Fibroblast of the aortic adventitia (primary cell): ENCODE measurements at regions not wholly inside any gene's neighbourhood (a gene's known extent, or its start where the extent isn't known, plus 50 kb on each side); places are given as distances from the start of the nearest gene placed in this dataset.

ENCODE experiments used
- DNase-seq: peaks from one replicate; pipeline ENCODE4 v3.0.0-alpha.2; 2010; ENCODE audit warnings: low read depth
- H3K4me3 ChIP-seq: 2 replicates; pipeline ENCODE4 v1.5.1; 2011; ENCODE audit warnings: low read depth, mild to moderate bottlenecking, control low read depth, low read length, moderate library complexity
- CTCF ChIP-seq: IDR thresholded peaks from 2 replicates; pipeline ENCODE4 v1.5.1; 2011; ENCODE audit warnings: mild to moderate bottlenecking, low read length, control low read depth, inconsistent platforms; ENCODE audit not compliant: insufficient read depth

- DNase-seq, result peak; percentile 0
- no peak overlapping the region for H3K4me3 ChIP-seq
Measured at GRCh38 chr6:8530785-8531435, 95.6 kb upstream of the SLC35B3 start.

DNA sequence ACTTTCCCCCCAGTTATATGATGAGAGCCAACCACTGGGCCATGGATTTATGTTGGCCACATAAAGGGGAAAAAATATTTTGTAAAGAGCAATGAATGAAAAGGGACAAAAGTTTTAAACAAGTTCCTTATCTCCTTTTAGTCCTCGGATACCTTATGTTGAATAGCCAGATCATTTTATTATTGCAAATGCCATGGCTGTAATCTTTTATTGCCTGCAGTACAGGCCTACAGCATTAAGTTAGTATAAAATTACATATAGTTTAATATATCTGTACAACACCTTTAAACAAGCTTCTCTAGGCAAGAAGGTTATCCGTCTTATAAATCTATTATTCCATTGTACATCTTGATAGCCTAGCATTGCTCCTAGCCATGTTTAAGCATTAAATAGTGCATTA lies 93.9 kb upstream of the SLC35B3 start:
- no peak for TF ChIP-seq CTCF
- no peak overlapping the region for H3K4me3 ChIP-seq
- DNase-seq, result no peak

More at GRCh38 chr6:8530785-8531435, 95.6 kb upstream of the SLC35B3 start:
- TF ChIP-seq CTCF, result no peak

GRCh38 chr6:8527818-8528217 lies 92.5 kb upstream of the SLC35B3 start:
- no peak for DNase-seq
- TF ChIP-seq CTCF, result no peak
- H3K4me3 ChIP-seq, result no peak overlapping the region

GRCh38 chr6:8526624-8527023 lies 91.3 kb upstream of the SLC35B3 start:
- DNase-seq, result no peak
- H3K4me3 ChIP-seq, result no peak overlapping the region
- no peak for TF ChIP-seq CTCF

DNA sequence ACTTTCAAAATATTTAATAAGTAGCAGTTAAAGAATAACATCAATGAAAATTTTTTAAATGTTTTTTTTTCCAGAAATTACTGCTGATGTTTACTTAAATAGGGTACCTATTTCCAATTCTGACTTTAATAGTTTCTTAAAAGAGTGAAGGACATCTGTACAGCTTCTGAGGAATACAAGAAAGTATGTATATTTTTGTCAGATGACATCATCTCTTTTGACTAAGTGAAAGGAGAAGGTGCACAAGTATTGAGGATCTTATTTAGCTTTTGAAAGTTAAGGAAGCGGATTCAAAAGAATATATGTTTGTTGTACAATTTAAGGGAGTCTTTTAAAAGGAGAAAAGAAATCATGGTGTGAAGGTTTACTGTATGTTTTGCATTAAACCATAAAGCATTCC lies 90.0 kb upstream of the SLC35B3 start:
- no peak for DNase-seq
- TF ChIP-seq CTCF, result no peak
- no peak overlapping the region for H3K4me3 ChIP-seq

DNA sequence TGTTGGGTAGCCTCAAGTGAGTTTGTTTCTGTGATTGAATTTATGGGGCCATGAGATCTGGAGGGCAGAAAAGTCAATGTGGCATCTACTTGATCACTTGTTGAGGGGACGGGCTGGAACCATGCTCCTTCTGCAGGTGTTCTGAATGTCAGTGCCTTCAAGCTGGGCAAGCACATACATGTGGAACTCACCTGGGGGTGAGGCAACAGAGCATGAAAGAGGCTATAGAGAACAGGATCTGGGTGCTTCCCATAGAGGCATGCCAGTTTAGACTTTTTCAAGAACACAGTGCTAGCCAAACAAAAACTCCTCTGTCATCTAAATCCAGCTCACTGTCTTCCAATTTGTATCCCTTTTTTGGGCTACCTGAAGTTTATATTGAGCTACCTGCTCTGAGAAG lies 77.8 kb upstream of the SLC35B3 start:
- no peak for TF ChIP-seq CTCF
- no peak for DNase-seq
- no peak overlapping the region for H3K4me3 ChIP-seq

- H3K4me3 ChIP-seq, result no peak overlapping the region
- no peak for DNase-seq
- TF ChIP-seq CTCF, result no peak
Measured at GRCh38 chr6:8507286-8507685, 71.9 kb upstream of the SLC35B3 start.
